ENCODE measurements at regions not wholly inside any gene's neighbourhood (a gene's known extent, or its start where the extent isn't known, plus 50 kb on each side); places are given as distances from the start of the nearest gene placed in this dataset.

DNA sequence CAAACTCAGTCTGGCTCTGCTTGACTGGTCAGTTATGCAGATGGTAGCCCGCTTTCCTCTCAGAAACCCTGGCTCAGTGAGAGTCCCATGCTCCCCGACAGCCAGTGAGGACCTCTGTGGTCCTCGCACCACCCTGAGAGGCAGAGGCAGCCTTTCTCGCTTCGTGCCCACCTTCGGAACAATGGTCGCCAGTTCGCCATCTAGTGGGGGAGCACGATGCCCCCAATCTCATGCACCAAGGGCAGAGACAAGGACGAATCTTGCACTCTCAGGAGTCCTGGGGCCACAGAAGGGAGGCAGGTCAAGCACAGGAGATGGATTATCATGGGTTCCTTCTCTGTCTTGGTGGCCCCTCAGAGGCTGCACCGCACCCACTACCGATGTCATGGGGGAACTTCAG, 75.2 kb downstream of the RHCG start:
- DNase-seq, result no peak
- H3K27me3 ChIP-seq (replicated peaks; ENCODE audit: control insufficient read depth, insufficient read depth, low read length, poor library complexity, severe bottlenecking), result peaks cover 29% of the 10 kb centered on the region
- no peak overlapping the region for H3K27ac ChIP-seq (ENCODE audit: insufficient read depth, low read length, poor library complexity, severe bottlenecking)
- no peaks in the 10 kb centered on the region for H3K9me3 ChIP-seq (ENCODE audit: control insufficient read depth, low read length)
- H3K4me1 ChIP-seq (ENCODE audit: control insufficient read depth, insufficient read depth, low read length, poor library complexity, severe bottlenecking), result peaks cover 5% of the 10 kb centered on the region
- H3K4me3 ChIP-seq (ENCODE audit: insufficient read depth, low read depth, low read length, poor library complexity, severe bottlenecking), result no peak overlapping the region
- H3K36me3 ChIP-seq (ENCODE audit: control insufficient read depth, insufficient read depth, low read length), result no peaks in the 10 kb centered on the region

- H3K27me3 ChIP-seq (replicated peaks; ENCODE audit: control insufficient read depth, insufficient read depth, low read length, poor library complexity, severe bottlenecking), result peaks cover 34% of the 10 kb centered on the region
- no peaks in the 10 kb centered on the region for H3K36me3 ChIP-seq (ENCODE audit: control insufficient read depth, insufficient read depth, low read length)
- no peaks in the 10 kb centered on the region for H3K9me3 ChIP-seq (ENCODE audit: control insufficient read depth, low read length)
- DNase-seq, result no peak
- no peak overlapping the region for H3K27ac ChIP-seq (ENCODE audit: insufficient read depth, low read length, poor library complexity, severe bottlenecking)
- peaks cover 5% of the 10 kb centered on the region for H3K4me1 ChIP-seq (ENCODE audit: control insufficient read depth, insufficient read depth, low read length, poor library complexity, severe bottlenecking)
- no peak overlapping the region for H3K4me3 ChIP-seq (ENCODE audit: insufficient read depth, low read depth, low read length, poor library complexity, severe bottlenecking)
Measured at GRCh38 chr15:89419370-89419984, 76.9 kb downstream of the RHCG start.

DNA sequence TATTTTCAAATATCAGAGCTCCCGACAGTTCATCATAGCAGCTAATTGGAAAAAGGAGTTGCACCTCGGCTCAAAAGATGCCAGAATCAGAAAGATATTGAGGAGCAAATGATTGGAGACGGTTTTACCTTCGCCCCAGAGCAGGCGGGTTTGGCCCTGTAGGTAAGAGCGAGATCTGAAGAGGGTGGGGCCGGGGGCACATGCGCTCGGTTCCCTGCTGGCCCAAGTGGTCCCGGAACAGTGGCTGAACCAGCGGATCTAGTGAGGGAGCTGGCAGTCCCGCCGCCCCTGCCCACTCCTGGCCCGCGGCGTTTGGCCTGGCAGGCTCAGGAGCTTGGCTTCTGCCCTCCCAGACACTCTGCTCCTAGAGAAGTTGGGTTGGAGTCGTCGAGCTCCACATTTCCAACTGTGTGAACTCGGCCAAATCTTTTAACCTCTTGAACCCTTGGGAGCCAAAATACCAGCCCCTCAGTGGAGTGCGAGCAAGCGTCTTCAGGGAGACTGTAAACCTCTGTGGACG, 79.1 kb downstream of the RHCG start:
- H3K27ac ChIP-seq (ENCODE audit: insufficient read depth, low read length, poor library complexity, severe bottlenecking), result no peak overlapping the region
- H3K4me3 ChIP-seq (ENCODE audit: insufficient read depth, low read depth, low read length, poor library complexity, severe bottlenecking), result no peak overlapping the region
- H3K9me3 ChIP-seq (ENCODE audit: control insufficient read depth, low read length), result no peaks in the 10 kb centered on the region
- peaks cover 5% of the 10 kb centered on the region for H3K4me1 ChIP-seq (ENCODE audit: control insufficient read depth, insufficient read depth, low read length, poor library complexity, severe bottlenecking)
- no peaks in the 10 kb centered on the region for H3K36me3 ChIP-seq (ENCODE audit: control insufficient read depth, insufficient read depth, low read length)
- peaks cover 55% of the 10 kb centered on the region for H3K27me3 ChIP-seq (replicated peaks; ENCODE audit: control insufficient read depth, insufficient read depth, low read length, poor library complexity, severe bottlenecking)
- no peak for DNase-seq

GRCh38 chr15:89416339-89417183, 79.8 kb downstream of the RHCG start:
- Histone ChIP-seq H3K4me3 (ENCODE audit: insufficient read depth, low read depth, low read length, poor library complexity, severe bottlenecking) (no peak overlapping the region), H3K4me1 (ENCODE audit: control insufficient read depth, insufficient read depth, low read length, poor library complexity, severe bottlenecking) (peaks cover 7% of the 10 kb centered on the region), H3K36me3 (ENCODE audit: control insufficient read depth, insufficient read depth, low read length) (no peaks in the 10 kb centered on the region), H3K9me3 (ENCODE audit: control insufficient read depth, low read length) (no peaks in the 10 kb centered on the region), H3K27ac (ENCODE audit: insufficient read depth, low read length, poor library complexity, severe bottlenecking) (no peak overlapping the region), H3K27me3 (replicated peaks; ENCODE audit: control insufficient read depth, insufficient read depth, low read length, poor library complexity, severe bottlenecking) (peaks cover 58% of the 10 kb centered on the region)
- peak; percentile 41 to 52 (median 45) for DNase-seq

- no peak overlapping the region for H3K27ac ChIP-seq (ENCODE audit: insufficient read depth, low read length, poor library complexity, severe bottlenecking)
- no peaks in the 10 kb centered on the region for H3K9me3 ChIP-seq (ENCODE audit: control insufficient read depth, low read length)
- DNase-seq, result no peak
- H3K27me3 ChIP-seq (replicated peaks; ENCODE audit: control insufficient read depth, insufficient read depth, low read length, poor library complexity, severe bottlenecking), result peaks cover 77% of the 10 kb centered on the region
- peaks cover 17% of the 10 kb centered on the region for H3K4me1 ChIP-seq (ENCODE audit: control insufficient read depth, insufficient read depth, low read length, poor library complexity, severe bottlenecking)
- no peak overlapping the region for H3K4me3 ChIP-seq (ENCODE audit: insufficient read depth, low read depth, low read length, poor library complexity, severe bottlenecking)
- H3K36me3 ChIP-seq (ENCODE audit: control insufficient read depth, insufficient read depth, low read length), result no peaks in the 10 kb centered on the region
Measured at GRCh38 chr15:89414571-89414970, 79.9 kb upstream of the POLG start.

DNA sequence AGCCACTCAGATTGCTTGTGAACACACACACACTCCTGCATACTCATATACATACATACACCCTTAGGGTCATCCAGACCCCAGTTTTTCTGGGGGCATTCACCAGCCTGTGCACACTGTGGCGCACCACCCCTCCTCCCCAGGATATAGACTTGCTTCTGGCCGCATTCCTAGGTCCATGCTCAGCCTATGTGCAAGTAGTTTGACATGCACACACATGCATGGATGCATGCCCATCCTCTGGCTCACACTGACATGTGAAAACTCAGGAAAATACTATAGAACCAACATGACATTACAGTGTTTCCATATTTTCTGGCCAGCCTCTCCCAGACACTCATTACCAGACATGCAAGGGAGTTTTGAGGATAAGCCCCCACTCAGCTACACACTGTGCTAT, 79.3 kb upstream of the POLG start:
- no peaks in the 10 kb centered on the region for H3K36me3 ChIP-seq (ENCODE audit: control insufficient read depth, insufficient read depth, low read length)
- H3K4me1 ChIP-seq (ENCODE audit: control insufficient read depth, insufficient read depth, low read length, poor library complexity, severe bottlenecking), result peaks cover 24% of the 10 kb centered on the region
- H3K27me3 ChIP-seq (replicated peaks; ENCODE audit: control insufficient read depth, insufficient read depth, low read length, poor library complexity, severe bottlenecking), result peaks cover 84% of the 10 kb centered on the region
- no peak overlapping the region for H3K27ac ChIP-seq (ENCODE audit: insufficient read depth, low read length, poor library complexity, severe bottlenecking)
- no peak for DNase-seq
- no peaks in the 10 kb centered on the region for H3K9me3 ChIP-seq (ENCODE audit: control insufficient read depth, low read length)
- H3K4me3 ChIP-seq (ENCODE audit: insufficient read depth, low read depth, low read length, poor library complexity, severe bottlenecking), result no peak overlapping the region

DNA sequence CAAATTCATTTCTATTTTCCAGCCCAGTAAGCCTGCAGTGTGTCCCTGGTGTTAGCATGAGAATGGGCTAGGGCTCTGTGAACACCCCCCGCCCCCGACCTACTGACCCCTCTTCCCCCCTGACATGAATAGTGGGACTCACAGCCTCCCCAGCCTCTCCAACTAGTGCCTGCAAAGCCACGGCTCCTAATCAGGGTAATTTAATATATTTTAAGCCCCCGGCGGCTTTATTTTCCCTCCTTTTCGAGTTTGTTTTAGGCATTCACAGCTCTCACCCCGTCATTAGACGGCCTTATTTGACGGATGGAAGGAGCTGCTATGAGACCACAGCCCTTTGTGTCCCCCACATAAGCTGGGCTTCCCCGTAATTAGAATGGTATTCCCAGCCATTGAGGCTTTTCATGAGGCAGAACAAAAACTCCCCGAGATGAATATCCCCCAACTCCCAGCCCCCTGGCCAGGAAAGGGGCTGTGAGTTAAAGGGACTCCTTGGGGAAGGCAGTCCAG, 78.3 kb upstream of the POLG start:
- Histone ChIP-seq H3K27me3 (replicated peaks; ENCODE audit: control insufficient read depth, insufficient read depth, low read length, poor library complexity, severe bottlenecking) (peaks cover 86% of the 10 kb centered on the region), H3K4me3 (ENCODE audit: insufficient read depth, low read depth, low read length, poor library complexity, severe bottlenecking) (no peak overlapping the region), H3K9me3 (ENCODE audit: control insufficient read depth, low read length) (no peaks in the 10 kb centered on the region), H3K36me3 (ENCODE audit: control insufficient read depth, insufficient read depth, low read length) (no peaks in the 10 kb centered on the region), H3K4me1 (ENCODE audit: control insufficient read depth, insufficient read depth, low read length, poor library complexity, severe bottlenecking) (peaks cover 30% of the 10 kb centered on the region), H3K27ac (ENCODE audit: insufficient read depth, low read length, poor library complexity, severe bottlenecking) (no peak overlapping the region)
- no peak for DNase-seq

GRCh38 chr15:89410039-89410435, 75.4 kb upstream of the POLG start:
- H3K36me3 ChIP-seq (ENCODE audit: control insufficient read depth, insufficient read depth, low read length), result no peaks in the 10 kb centered on the region
- no peak overlapping the region for H3K27ac ChIP-seq (ENCODE audit: insufficient read depth, low read length, poor library complexity, severe bottlenecking)
- no peak for DNase-seq
- H3K4me3 ChIP-seq (ENCODE audit: insufficient read depth, low read depth, low read length, poor library complexity, severe bottlenecking), result no peak overlapping the region
- H3K4me1 ChIP-seq (ENCODE audit: control insufficient read depth, insufficient read depth, low read length, poor library complexity, severe bottlenecking), result peaks cover 41% of the 10 kb centered on the region
- peaks cover 85% of the 10 kb centered on the region for H3K27me3 ChIP-seq (replicated peaks; ENCODE audit: control insufficient read depth, insufficient read depth, low read length, poor library complexity, severe bottlenecking)
- no peaks in the 10 kb centered on the region for H3K9me3 ChIP-seq (ENCODE audit: control insufficient read depth, low read length)

GRCh38 chr15:89409184-89410038, 74.8 kb upstream of the POLG start:
- Histone ChIP-seq H3K9me3 (ENCODE audit: control insufficient read depth, low read length) (no peaks in the 10 kb centered on the region), H3K27ac (ENCODE audit: insufficient read depth, low read length, poor library complexity, severe bottlenecking) (no peak overlapping the region), H3K36me3 (ENCODE audit: control insufficient read depth, insufficient read depth, low read length) (no peaks in the 10 kb centered on the region), H3K4me1 (ENCODE audit: control insufficient read depth, insufficient read depth, low read length, poor library complexity, severe bottlenecking) (peaks cover 41% of the 10 kb centered on the region), H3K27me3 (replicated peaks; ENCODE audit: control insufficient read depth, insufficient read depth, low read length, poor library complexity, severe bottlenecking) (peaks cover 88% of the 10 kb centered on the region), H3K4me3 (ENCODE audit: insufficient read depth, low read depth, low read length, poor library complexity, severe bottlenecking) (peak overlapping the region; percentile 46)
- no peak for DNase-seq

Data from effector memory CD4-positive, alpha-beta T cell (primary cell).